ENCODE measurements at regions not wholly inside any gene's neighbourhood (a gene's known extent, or its start where the extent isn't known, plus 50 kb on each side); places are given as distances from the start of the nearest gene placed in this dataset.
"Not testable (repeated sequence)": the region's sequence is repeated elsewhere in the genome, so short reads cannot be mapped to it uniquely, and the experiment has no call there.

DNA sequence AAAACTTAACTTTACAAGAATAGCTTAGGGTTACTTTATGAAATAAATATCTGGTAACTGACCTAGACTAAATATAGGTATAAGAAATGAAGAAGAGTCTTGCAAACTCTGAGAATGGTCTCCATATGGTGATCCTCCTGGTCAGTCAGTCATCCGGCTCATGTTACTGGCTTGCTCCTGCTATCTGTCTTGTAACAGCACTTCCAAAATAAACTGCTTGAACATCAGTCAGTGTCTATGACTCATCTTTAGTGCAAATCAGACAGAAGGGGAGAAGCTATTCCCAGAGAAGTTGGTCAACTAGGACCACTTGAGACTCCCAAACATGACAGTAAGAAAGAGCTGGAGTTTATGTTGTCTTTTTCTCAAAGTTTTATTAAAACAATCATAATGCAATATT lies 1550.9 kb downstream of the PCDH9 start:
- no peak for DNase-seq (ENCODE audit: low spot score)

DNA sequence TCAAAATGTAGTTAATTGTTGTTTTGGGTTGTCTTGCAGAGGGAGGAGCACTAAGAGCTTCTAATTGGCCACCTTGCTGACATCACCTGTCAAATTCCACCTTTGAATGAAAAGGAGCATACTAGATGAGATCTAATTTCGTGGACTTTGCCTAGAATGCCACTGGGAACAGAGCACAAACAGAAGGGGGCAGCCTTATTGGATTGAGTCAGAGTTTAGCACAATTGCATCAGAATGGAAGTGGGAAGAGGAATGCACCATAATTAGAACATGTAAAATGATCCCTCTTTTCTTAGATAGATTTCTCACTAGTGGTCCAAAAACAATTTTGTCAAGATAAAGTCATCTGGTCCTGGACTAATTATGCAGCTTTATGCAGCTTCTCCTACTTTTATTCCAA lies 1552.2 kb downstream of the PCDH9 start:
- no peak for DNase-seq (ENCODE audit: low spot score)

DNA sequence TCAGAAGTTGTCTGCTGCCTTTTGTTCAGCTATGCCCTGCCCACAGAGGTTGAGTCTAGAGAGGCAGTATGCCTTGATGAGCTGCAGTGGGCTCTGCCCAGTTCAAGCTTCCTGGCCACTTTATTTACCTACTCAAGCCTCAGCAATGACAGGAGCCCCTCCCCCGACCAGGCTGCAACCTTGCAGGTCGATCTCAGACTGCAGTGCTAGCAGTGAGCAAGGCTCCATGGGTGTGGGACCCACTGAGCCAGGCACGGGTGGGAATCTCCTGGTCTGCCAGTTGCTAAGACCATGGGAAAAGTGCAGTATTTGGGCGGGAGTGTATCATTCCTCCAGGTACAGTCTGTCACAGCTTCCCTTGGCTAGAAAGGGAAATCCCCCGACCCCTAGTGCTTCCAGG lies 1554.8 kb downstream of the PCDH9 start:
- DNase-seq (ENCODE audit: low spot score), result not testable (repeated sequence)

DNA sequence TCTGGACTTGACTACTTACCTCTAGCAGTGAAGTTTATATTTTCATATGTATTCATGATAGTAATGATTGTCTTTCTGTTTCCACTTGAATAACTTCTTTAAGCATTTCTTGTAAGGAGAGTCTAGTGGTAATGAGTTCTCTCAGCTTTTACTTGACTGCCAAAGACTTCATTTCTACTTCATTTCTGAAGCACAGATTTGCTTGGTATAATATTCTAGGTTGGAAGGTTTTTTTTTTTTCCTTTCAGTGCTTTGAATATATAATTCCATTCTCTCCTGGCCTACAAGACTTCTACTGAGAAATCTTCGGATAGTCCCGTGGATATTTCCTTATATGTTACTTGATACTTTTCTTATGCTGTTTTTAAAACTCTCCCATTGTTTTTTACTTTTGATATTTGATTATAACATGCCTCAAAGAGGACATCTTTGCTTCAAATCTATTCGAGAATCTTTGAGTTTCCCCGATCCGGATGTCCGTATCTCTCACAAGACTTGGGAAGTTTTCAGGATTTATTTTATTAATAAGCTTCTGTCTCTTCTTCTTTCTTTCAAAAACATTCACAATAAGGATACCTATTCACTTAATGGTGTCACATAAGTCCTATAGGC lies 1560.0 kb downstream of the PCDH9 start:
- DNase-seq (ENCODE audit: low spot score), result no peak

DNA sequence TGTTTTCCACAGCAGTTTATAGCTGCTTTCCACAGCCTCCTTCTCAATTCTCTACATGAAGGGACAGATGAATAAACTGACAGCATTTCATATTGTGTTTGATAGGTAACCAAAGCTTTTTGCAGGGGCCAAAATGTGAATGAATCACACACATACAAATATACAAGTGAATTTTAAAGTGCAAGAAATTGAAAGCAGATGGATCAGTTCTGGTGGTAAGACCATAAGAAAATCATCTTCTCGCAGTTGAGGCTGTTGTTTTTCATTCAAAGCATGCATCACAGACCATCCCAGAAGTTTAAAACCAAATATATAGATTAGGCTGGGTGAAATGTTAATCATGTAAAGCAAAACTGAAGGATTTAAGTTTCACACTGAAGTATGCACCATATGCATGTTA lies 1569.4 kb downstream of the PCDH9 start:
- DNase-seq (ENCODE audit: low spot score), result no peak

DNA sequence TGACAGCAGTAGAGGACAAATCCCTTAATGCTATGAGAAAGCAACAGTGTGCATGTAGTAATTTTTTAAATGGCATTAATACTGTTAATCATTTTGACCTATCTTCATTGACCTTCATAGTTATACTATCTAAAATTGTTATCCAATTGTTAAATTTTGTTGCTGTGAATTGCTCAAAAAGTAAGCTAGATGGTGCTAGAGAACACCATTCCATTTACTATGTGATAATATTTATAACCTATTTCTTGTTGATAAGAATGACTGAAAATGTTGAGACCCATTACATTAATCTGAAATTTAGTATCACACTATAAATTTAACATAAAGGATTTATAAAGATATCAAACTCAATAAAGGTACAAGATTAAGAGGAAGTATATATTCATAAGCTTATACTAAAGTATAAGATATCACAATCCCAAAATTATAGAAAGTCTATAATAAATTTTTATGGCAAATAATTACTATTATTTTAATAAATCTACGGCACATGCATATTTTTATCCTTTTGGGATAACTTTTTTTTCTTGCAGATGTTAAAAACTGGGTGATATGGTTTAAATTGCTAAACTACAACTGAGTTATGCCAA lies 1573.3 kb downstream of the PCDH9 start:
- DNase-seq (ENCODE audit: low spot score), result no peak

DNA sequence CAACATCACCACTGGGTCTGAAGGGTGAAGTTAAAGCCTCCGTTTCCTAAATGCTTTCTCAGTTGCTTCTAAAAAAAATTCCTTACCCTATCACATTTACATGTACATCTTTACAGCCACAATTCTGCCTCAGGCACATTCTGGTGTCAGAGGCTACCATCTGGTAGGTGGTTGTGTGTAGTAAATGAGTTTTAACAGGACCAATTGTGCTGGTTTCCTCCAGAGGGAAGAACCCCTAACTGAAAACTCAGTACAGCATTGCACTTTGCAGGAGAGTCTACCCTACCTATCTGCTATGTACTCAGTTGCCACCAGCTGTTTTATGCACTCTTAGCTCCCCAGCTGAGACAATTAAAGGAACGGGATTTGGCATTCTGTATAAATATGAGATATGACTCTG lies 1576.5 kb downstream of the PCDH9 start:
- DNase-seq (ENCODE audit: low spot score), result no peak

DNA sequence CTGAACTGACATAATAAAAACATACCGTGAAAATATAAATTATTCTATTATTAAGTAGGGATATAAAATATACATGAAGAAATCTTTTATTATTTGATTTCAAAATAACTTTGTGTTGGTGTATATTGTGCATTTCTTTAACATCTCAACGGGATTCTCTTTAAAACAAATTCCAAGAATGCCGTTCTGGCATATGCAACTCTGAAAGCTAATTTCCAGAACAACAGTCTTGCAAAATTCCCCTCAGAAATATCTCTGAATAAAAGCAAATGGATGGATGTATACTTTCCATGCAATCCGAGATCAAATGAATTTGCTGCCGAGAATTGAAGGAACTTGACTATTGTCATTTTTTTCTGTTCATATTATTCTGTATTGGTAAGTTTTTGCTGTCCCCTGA lies 1579.8 kb downstream of the PCDH9 start:
- DNase-seq (ENCODE audit: low spot score), result no peak

DNA sequence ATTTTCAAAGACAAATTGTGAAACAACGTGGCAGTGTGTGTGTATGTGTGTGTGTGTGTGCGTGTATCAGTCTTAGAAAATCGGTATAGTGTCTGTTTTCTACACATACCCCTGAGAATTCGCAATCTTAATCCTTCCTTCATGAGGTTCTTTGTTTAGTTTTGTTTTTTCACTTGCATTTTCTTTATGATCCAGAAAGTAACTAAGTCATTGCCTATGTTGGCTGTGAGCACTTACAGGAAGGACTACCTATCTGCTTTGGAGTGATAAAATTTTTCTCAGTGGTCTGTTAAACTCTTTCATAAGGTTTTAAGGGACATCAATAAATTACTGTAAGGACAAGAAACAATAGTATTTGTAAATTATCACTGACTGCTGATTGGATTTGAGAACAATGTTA lies 1587.1 kb downstream of the PCDH9 start:
- no peak for DNase-seq (ENCODE audit: low spot score)

DNA sequence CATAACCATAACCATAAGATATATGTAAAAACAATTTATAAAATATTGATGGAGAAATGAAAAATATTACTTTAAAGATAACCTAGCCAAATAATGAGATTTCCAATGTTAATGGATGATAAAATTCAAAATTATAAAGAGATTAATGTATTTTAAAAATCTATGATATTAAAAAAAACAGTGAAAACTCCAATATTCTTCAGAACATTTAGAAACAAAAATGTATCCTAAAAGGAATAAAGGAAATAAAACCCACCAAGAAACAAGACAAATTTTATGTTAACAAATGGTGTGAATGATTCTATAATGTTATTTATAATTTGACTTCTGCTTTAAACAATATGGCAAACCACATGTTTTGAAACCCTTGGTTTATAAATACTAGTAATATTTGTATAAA lies 1587.8 kb downstream of the PCDH9 start:
- DNase-seq (ENCODE audit: low spot score), result no peak

DNA sequence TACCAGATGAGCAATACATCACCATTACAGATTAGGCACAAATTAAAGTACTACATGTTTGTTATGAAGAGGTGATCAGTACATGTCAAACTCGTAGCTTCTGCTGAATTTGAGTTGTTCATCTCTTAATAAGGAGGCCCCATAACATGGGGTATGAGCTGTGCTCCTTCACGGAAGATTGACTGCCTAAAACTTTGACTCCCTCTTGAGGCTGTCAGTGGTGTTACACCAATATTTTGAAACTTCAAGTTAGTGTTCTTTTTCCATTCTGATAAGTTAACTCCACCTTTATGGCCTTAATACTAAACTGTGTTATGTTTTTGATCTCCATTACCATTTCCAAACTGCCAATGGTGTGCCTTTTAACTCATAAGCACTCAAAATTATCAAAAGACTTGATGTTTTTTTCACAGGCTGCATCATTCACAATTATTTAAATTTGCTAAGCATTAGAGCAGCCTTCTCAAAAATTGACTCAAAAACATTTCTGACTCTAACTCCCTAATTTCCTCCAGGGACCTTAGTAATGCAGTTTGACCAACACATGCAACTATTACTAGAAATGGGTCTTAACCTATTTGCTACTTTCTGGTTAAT lies 1591.5 kb downstream of the PCDH9 start:
- DNase-seq (ENCODE audit: low spot score), result peak; percentile 7

DNA sequence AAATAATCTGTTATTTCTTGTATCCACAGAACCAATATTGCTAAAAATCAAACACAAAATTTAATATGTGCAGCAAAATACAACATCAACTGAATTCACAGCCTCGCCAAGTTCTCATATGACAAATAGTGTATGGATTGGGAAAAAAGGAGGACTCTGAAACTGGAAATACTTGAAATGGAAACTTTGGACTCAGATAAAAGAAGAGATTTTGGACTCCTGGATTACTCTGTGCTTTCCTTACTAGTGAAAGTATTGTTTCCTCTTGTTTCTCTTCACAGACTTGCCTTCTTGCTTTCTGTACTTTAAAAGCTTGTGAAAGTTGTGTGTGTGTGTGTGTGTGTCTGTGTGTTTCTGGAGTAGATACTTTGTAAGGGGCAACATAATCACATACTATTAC lies 1596.3 kb downstream of the PCDH9 start:
- no peak for DNase-seq (ENCODE audit: low spot score)

DNA sequence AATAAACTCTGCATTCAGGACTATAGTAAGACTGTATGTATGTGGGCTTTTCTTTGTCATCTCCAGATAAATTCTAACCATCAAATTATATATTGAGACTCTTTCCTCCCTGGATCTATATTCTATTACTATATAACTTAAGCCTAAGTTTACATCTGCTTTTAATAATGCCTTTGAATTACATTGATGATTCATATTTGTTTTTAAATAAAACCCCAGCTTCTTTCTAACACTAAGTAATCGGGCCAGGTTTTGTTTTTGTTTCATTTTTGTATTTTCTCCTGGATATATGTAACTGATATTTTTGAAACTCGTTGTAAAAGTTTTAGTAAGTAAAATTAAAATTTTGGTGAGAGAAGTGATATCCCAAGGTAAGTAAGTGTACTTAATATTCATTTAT lies 1599.1 kb downstream of the PCDH9 start:
- no peak for DNase-seq (ENCODE audit: low spot score)

DNA sequence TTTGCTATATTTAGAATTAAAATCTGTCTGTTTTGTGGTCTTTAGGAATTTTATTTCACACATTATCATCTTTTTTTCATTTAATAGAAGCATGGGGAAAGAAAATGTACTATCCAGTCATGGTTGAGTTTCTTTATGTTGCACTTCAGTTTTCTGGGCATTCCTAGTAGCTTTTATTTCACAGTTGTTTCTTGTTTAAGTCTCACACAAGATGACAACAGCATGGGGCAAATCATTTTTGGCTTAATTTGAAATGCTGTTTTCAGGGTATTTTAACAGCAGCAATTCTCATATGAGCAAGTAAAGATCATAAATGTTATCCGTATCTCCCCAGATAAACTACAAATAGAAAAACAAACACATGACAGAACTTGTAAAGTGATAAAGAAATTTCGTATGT lies 1600.2 kb downstream of the PCDH9 start:
- DNase-seq (ENCODE audit: low spot score), result no peak

DNA sequence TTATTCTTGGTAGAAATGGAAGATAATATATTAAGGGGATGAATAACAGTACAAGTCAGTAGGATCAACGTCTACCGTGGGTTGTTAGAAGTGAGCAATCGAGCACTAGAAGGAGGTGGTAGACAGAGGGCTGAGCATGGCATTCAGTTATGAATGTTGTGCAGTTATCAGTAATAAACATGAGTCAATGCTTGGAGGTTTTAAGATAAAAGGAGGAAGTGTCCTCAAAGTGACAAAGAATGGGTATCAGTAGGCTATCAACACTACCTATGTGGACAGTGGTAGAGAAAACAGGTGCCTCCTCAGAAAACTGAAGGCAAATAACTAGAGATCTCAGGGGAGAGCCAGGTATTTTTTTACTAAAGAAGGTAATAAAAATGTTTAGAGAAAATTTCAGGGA lies 1607.0 kb downstream of the PCDH9 start:
- no peak for DNase-seq (ENCODE audit: low spot score)

DNA sequence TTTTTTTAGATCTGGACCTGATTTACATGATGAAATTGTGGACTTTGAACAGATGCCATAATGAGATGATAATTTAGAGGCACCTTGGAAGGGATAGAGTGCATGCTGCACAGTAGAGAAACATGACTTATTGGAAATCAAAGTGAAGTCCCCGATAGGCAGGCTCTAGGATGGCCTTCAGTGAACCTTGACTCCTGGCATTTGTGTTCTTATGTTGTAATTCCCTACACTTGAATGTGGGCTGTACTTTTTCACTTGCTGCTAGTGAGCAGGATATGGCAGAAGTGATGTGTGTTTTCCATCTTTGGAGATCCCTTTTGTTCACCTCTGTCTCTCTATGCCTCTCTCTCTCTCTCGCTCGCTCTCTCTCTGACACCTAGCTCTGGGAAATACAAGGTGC lies 1614.6 kb downstream of the PCDH9 start:
- DNase-seq (ENCODE audit: low spot score), result no peak

DNA sequence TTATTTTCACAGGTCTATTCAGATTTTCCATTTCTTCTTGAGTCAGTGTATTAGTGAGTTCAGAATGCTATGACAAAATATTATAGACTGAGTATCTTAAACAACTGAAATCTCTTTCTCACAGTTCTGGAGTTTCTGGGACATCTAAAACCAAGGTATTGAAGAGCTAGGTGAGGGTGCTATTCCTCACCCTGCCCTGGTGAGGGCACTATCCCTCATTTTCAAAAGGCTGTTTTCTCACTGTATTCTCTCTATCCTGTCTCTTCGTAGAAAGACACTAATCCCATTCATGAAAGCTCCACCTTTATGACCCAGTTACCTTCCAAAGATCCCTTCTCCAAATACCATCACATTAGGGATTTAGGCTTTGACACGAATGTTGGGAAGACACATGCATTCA lies 1617.1 kb downstream of the PCDH9 start:
- DNase-seq (ENCODE audit: low spot score), result no peak

DNA sequence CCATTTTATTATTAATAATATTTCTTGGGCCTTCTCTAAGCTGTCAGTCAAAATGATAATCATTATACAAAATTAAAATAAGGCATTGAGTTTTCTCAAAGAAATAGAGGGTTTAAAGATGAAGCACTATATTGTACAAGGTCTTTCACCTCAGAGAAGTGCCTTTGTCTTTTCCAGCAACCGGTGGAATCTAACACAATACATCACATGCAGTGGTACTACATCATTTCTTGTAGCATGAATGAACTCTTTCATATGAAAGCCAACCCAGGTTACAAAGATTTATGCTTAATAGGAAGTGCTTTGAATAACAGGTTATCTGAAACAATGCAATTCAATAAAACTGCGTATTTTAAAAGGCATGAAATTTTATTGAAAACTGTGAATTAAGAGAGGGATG lies 1620.8 kb downstream of the PCDH9 start:
- no peak for DNase-seq (ENCODE audit: low spot score)

DNA sequence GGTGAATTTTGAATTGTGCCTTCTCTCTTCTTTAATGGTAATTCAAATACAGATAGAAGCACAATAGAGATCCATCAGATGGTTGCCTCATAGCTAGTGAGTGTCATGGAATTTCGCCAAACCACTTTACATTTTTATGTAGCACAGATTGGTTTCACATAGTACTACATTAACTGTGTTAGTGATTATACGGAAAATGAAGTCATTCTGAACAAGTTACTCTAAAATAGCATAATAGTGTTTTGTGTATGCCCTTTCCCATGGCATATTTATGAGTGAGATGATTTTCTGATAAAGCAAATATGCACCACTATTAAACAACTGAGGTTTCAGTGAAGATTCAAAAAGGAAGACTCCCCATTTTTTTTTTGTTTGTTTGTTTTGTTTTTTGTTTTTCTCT lies 1623.5 kb downstream of the PCDH9 start:
- DNase-seq (ENCODE audit: low spot score), result no peak

DNA sequence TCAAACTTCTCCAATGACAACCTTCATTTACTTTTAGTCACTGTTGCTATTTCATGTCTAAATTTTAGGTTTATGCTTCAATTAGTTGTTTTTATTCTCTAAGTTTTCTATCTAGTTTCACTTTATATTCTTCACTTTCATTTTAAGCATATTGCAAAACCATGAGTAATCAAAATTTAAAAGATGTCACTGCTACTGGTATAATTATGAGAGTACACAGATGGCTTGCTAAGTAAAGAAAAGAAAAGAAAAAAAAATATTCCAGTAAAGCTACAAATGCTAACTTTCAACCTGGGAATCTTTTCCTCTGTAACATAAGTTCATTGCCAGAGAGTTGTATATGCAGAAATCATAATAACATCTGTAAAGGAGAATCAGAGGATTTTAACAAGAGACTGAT lies 1624.7 kb downstream of the PCDH9 start:
- no peak for DNase-seq (ENCODE audit: low spot score)

DNA sequence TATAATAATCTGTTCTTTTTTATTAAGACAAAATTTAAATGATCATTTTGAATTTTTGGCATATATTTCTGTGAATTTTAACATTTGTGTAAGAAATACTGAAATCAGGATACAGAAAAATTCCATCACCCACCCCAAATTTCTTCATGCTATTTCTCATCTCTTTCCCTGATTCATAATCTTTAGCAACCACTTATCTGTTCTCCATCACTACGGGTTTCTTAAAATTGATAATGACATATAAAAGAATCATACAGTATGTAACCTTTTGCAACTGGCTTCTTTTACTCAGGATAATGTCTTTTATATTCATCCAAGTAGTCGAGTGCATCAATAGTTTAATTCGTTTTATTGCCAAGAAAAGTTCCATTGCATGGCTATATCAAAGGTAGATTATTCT lies 1627.0 kb downstream of the PCDH9 start:
- no peak for DNase-seq (ENCODE audit: low spot score)

DNA sequence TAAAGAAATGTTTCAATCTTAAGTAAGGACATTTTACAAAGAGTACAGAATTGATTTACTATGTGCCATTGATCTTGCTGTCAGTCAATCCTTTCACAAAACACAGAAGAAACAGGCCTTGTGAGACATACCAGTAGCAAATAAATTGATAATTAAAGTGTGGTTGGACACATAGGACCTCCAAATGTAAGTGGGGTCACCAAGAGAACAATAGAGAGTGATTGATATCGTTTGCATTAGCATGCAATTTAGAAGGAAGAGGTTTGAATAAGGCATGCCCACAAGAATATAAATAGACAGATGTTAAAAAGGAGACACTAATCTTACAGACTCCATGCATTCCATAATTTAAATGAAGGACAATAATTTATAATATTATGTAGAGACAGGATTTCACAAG lies 1628.3 kb downstream of the PCDH9 start:
- no peak for DNase-seq (ENCODE audit: low spot score)

DNA sequence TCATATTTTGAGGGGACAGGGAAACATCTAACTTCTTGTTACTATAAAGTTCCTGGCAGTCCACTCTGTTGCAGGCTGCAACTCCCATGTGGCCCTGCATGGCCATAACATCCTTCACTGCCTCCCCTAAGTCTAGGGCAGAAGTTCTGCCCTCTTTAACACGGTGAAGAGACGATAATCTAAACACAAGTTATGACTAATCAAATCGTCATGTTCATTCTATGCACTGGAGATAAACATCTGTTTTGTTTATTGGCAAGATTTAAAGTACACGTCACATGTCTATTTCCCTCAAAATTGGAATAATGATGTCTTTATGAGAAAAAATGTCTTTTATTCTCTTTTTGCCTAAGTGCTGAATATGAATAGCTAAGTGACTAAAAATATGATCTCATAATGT lies 1629.4 kb downstream of the PCDH9 start:
- no peak for DNase-seq (ENCODE audit: low spot score)

Data from activated CD4-positive, alpha-beta T cell treated with anti-CD3 and anti-CD28 coated beads, Interleukin-2, Interleukin-4, amounts not matched to agents 100 ng/mL and 50 ng/mL, durations not matched to agents 16 hours and 8 hours (primary cell).